Neural crest cell (in vitro differentiated cells): ENCODE measurements at regions not wholly inside any gene's neighbourhood (a gene's known extent, or its start where the extent isn't known, plus 50 kb on each side); places are given as distances from the start of the nearest gene placed in this dataset.

Experiments
- DNase-seq: peaks from one replicate; pipeline ENCODE4 v3.0.0; 2021; ENCODE audit warnings: low read depth, mixed read lengths, low spot score
- H3K27ac Mint-ChIP-seq: one replicate; pipeline ENCODE4 v1.8.0; 2021; ENCODE audit warnings: mild to moderate bottlenecking, mixed read lengths; ENCODE audit not compliant: unreplicated experiment
- H3K27me3 Mint-ChIP-seq: 2 replicates; pipeline ENCODE4 v1.8.0; 2021; ENCODE audit warnings: low read depth, mild to moderate bottlenecking, mixed read lengths
- H3K36me3 Mint-ChIP-seq: 2 replicates; pipeline ENCODE4 v1.8.0; 2021; ENCODE audit warnings: low read depth, mild to moderate bottlenecking, mixed read lengths
- H3K4me1 Mint-ChIP-seq: 2 replicates; pipeline ENCODE4 v1.8.0; 2021; ENCODE audit warnings: mixed read lengths
- H3K4me3 Mint-ChIP-seq: one replicate; pipeline ENCODE4 v1.8.0; 2021; ENCODE audit warnings: mild to moderate bottlenecking, mixed read lengths
- H3K9me3 Mint-ChIP-seq: 2 replicates; pipeline ENCODE4 v1.8.0; 2021; ENCODE audit warnings: mixed read lengths
- TF ChIP-seq, protein P1 (sequence below): fragments of 200-600 bp; sonication (generic); conservative IDR thresholded peaks from 2 replicates; pipeline ENCODE4 v1.5.0; 2021; ENCODE audit warnings: antibody characterized with exemption, mild to moderate bottlenecking

DNA sequence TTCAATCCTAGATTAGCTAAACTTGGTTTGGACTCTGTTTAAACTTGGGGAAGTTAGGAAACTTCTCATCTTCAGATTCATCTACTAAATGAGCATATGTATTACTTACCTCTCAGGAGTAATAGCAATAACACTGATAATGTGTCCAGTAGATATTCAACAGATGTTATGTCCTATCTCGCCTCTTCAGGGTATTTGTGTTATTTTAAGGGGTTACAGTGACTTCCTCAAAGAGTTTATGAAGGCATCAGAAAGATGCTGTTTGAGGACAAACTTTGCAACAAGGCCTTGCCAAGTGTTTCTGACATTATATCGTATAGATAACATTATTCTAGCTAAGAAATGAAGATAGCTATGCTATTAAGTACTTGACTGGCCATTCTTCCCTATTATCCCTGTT lies 522.3 kb downstream of the IGSF11 start:
- Mint-ChIP-seq H3K36me3 (no peaks in the 10 kb centered on the region), H3K9me3 (no peaks in the 10 kb centered on the region), H3K27me3 (no peaks in the 10 kb centered on the region), H3K4me1 (peaks cover 4% of the 10 kb centered on the region), H3K4me3 (no peak overlapping the region), H3K27ac (no peak overlapping the region)
- no peak for DNase-seq
- TF ChIP-seq, protein P1, sequence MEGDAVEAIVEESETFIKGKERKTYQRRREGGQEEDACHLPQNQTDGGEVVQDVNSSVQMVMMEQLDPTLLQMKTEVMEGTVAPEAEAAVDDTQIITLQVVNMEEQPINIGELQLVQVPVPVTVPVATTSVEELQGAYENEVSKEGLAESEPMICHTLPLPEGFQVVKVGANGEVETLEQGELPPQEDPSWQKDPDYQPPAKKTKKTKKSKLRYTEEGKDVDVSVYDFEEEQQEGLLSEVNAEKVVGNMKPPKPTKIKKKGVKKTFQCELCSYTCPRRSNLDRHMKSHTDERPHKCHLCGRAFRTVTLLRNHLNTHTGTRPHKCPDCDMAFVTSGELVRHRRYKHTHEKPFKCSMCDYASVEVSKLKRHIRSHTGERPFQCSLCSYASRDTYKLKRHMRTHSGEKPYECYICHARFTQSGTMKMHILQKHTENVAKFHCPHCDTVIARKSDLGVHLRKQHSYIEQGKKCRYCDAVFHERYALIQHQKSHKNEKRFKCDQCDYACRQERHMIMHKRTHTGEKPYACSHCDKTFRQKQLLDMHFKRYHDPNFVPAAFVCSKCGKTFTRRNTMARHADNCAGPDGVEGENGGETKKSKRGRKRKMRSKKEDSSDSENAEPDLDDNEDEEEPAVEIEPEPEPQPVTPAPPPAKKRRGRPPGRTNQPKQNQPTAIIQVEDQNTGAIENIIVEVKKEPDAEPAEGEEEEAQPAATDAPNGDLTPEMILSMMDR = no peak

DNA sequence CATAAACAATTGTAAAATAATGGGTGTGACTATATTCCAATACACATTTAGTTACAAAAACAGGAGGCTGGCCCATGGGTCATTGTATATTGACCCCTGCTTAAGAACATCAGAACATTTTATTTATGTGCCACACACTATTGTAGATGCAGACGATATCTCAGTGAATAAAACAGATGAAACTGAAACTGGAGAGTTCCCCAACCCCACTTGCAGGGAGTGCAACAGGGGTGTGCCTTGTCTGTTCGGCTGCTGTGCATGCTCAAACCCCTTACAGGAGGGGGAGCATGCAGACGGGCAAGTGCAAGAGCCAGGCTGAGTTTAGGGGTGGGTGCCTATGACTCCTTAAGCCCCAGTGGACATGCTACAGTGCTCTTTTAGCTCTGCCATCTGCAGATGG lies 509.6 kb downstream of the IGSF11 start:
- Mint-ChIP-seq H3K36me3 (peaks cover 2% of the 10 kb centered on the region), H3K27ac (no peak overlapping the region), H3K27me3 (no peaks in the 10 kb centered on the region)

DNA sequence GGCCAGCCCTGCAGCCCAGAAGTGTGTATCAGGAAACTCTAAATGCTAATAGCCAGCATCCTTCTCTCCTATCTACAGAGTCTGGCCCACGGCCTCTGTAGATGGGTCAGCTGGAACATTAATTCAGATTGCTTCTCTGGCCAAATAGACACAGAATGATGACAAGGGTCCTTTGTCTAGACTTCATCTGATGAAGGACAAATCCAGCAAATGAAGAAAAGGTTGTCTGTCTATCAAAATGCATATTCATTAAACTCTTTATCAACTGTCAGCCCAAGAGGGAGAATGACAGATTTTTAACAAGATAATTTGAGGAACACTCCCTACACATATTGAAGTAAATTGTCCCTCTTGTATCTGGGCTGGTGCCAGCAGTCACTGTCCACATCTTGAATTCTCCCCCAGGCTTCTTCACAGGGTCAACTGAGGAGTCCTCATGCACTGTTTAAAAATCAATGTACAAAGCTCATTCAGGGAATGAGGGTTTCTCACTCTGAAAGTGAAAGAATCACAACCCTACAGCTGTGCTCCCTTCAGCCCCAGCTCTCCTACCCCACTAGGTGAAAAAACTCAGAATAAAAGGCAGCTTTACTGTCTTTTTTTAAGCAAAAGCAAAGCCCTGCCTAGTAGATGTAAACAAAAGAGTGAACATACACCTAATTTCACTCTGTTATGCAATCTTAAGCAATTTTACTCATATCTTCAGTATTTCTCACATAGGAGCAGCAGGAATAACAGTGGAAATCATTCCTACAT lies 507.7 kb downstream of the IGSF11 start:
- peaks cover 25% of the 10 kb centered on the region for H3K4me1 Mint-ChIP-seq
- DNase-seq = no peak
- H3K27me3 Mint-ChIP-seq = no peaks in the 10 kb centered on the region
- peaks cover 5% of the 10 kb centered on the region for H3K9me3 Mint-ChIP-seq
- H3K36me3 Mint-ChIP-seq = no peaks in the 10 kb centered on the region
- H3K4me3 Mint-ChIP-seq = no peak overlapping the region
- TF ChIP-seq, protein P1 = no peak
- peak overlapping the region; percentile 55 for H3K27ac Mint-ChIP-seq

More for the DNA sequence above, 509.6 kb downstream of the IGSF11 start:
- no peak for DNase-seq
- TF ChIP-seq, protein P1 = no peak
- H3K4me1 Mint-ChIP-seq = peaks cover 25% of the 10 kb centered on the region
- H3K4me3 Mint-ChIP-seq = no peak overlapping the region
- peaks cover 5% of the 10 kb centered on the region for H3K9me3 Mint-ChIP-seq

DNA sequence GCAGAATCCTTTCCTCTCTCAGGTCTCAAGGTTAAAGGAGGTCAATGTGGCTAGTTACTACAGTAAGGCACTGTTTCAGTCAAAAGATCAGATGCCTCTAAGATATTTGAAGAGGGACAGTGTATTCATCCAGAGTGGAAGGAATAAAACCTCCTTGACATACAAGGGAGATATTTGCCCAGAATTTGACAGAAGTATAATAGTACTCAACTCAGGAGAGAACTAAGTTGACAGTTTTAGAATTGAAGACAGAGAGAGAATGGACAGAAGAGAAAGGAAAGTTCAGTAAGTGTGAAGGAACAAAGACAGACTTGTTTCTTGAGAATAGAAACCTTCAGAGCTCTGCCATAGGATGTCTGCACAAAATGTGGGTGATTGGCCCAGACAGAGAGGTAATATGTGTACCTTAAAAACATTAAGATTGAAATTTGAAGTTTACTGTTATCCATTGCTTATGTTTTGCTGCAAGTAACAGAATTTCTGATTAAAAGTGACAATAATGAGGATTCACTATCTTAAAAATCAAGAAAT lies 507.1 kb downstream of the IGSF11 start:
- Mint-ChIP-seq H3K4me3 (no peak overlapping the region), H3K4me1 (peaks cover 25% of the 10 kb centered on the region), H3K27me3 (no peaks in the 10 kb centered on the region), H3K27ac (peak overlapping the region; percentile 16), H3K36me3 (no peaks in the 10 kb centered on the region), H3K9me3 (peaks cover 5% of the 10 kb centered on the region)
- no peak for DNase-seq
- TF ChIP-seq, protein P1 = no peak

DNA sequence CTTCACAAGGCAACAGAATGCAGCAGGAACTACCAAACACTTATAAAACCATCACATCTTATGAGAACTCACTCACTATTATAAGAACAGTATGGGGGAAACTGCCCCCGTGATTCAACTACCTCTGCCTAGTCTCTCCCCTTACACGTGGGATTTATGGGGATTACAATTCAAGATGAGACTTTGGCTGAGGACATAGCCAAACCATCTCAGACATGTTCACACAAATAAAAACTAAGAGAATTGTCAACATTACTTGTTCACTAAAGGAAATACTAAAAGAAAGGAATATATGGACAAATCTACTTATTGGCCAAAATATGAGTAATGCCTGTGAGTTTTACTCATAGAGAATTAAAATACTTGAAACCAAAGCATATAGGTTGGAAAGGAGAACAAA lies 505.1 kb downstream of the IGSF11 start:
- H3K27me3 Mint-ChIP-seq = no peaks in the 10 kb centered on the region
- H3K36me3 Mint-ChIP-seq = no peaks in the 10 kb centered on the region
- no peak for DNase-seq
- TF ChIP-seq, protein P1 = no peak
- H3K4me3 Mint-ChIP-seq = no peak overlapping the region
- peaks cover 25% of the 10 kb centered on the region for H3K4me1 Mint-ChIP-seq
- peaks cover 2% of the 10 kb centered on the region for H3K9me3 Mint-ChIP-seq
- H3K27ac Mint-ChIP-seq = no peak overlapping the region
